Activated CD8-positive, alpha-beta memory T cell treated with anti-CD3 and anti-CD28 coated beads for 1 hour (primary cell): ENCODE measurements at regions not wholly inside any gene's neighbourhood (a gene's known extent, or its start where the extent isn't known, plus 50 kb on each side); places are given as distances from the start of the nearest gene placed in this dataset.

Experiments used
- DNase-seq, 2 donors: peaks; one replicate each; pipeline ENCODE4 v3.0.0-alpha.2; 2020; ENCODE audit warnings: low read depth in 1 of 2; ENCODE audit errors: extremely low read depth in 1 of 2

- DNase-seq = no peak
Observed at GRCh38 chr9:18136354-18136994, 337.5 kb upstream of the ADAMTSL1 start.

GRCh38 chr9:18137815-18138214 is 336.1 kb upstream of the ADAMTSL1 start:
- DNase-seq = no peak

DNA sequence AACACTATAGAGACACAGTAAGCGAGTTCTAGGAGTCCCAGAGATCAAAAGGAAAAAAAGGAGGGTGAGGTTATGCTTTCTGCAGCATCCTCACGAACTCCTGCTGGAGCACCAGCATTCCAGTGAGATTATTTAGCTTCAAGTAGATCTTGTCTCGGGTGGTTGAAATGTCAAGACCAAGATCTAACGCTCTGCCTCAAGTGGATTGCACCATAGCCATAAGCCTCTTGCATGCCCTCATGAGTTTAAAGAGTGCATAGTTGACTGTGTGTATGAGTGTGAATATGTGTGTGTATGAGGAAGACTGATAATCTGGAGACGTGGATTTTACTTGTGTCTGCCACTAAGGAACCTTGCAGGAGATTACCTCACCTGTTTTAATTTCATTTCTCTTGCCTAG is 335.3 kb upstream of the ADAMTSL1 start:
- no peak for DNase-seq

- no peak for DNase-seq
Observed at GRCh38 chr9:18141681-18142080, 332.3 kb upstream of the ADAMTSL1 start.

- DNase-seq = no peak
Observed at GRCh38 chr9:18143073-18143745, 330.7 kb upstream of the ADAMTSL1 start.

- DNase-seq = no peak
Observed at GRCh38 chr9:18146329-18146728, 327.6 kb upstream of the ADAMTSL1 start.

DNA sequence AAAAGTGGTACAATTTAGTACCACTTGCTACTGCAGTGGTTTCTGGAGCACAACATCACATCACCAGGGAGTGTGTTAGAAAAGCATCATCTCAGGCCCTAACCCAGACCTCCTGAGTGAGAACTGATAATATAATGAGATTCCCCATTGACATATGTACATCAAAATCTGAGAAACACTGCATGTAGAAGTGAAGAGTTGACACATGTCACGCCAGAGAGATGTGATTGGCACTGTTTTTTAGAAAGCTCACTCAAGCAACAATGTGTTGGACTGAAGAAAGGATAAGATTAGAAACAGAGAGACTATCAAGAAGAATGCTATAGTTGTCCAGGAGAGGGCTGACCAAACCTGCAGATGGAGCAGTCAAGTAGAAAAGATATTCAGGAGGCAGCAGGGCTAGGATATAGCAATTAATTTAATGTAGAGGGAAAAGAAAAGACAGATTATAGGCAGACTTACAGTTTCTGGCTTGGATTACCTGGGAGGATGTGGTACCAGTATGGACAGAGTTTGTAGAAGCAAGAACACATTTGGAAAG is 324.4 kb upstream of the ADAMTSL1 start:
- no peak for DNase-seq

- DNase-seq = no peak
Observed at GRCh38 chr9:18154661-18155060, 319.3 kb upstream of the ADAMTSL1 start.

DNA sequence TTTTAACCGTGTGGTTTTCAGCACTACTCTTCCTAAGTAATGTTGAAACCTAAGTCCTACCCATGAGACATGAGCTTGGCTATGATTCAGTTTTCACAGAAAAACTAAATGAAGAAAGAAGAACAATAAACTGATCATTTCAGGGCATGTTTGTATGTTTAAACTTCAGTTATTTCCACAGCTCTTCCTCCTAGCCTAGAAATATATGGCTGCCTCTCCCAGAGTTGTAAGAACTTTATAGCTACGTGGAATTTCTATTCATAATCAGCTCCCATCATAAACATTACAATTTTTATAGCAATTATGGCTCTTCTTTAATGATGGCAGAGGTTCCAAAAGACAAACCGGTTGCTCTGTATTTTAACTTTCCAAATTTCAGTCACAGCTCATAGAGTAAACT is 314.7 kb upstream of the ADAMTSL1 start:
- no peak for DNase-seq

DNA sequence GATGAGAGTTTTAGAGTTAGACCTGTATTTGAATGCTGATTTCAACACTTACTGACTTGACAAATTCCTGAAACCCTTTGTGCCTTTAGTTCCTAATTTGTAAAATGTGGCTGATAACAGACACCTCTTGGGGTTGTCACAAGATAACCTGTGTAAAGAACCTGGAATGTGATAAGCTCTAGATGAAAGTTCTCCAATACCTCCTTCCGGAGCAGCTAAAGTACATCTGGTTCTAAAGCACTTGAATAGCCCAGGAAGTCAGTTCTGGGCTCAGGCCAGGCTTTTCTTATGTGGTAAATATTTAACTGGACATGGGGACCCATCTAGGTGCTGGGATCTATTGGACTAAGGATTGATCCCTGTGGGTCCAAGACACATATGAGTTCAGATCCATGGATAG is 310.8 kb upstream of the ADAMTSL1 start:
- DNase-seq = no peak

DNA sequence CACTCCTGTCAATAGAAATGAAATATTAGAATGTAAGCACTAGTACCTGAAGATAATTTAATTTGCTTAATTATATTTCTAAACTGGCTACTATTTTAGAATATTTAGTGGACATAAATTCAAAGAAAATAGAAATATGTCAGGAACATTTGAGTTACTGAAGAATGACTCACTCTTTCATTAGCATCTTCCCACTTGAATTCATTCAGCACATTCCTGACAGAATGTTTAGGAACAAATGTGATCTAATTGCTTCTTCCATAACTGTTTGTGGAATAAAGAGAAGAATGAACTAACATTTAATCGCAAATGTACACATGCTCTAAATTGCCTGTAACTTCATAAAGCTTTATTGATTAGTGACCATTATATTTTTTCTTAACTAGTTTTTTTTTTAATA is 306.2 kb upstream of the ADAMTSL1 start:
- no peak for DNase-seq

DNA sequence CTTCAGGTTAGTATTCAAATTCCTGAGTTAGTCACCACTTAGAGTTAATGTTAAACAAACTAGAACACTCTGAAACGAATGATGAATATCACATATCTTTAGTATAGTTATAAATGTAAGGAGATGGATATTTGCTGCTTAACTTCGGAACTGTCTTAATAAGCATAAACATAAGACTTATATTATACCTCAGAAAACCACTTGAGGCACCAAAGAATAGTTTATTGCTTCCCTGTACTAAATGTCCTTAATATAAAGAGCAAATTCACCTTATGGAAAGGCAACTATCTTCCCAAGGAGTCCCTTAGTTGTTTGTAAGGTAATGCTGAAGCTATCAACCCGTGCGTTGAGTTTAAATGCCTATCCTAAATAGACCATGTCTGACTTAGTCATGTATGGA is 300.0 kb upstream of the ADAMTSL1 start:
- DNase-seq = no peak

DNA sequence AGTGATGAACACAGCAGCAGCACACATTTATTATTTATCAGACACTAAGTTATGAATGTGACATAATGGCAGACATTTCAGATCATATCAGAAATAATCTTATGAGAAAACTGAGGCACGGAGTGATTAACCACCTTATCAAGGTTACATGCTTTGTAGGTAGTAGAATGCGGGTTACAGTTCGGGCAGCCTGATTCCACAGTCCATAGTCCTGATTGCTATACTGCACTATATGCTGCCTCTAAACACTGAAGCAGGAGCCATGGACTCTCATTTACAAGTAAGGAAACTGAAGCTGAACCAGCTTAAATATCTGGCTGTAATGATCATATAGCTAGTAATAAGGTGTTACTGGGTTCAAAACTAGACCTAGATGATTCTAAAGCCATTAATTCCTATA is 291.3 kb upstream of the ADAMTSL1 start:
- DNase-seq = no peak

DNA sequence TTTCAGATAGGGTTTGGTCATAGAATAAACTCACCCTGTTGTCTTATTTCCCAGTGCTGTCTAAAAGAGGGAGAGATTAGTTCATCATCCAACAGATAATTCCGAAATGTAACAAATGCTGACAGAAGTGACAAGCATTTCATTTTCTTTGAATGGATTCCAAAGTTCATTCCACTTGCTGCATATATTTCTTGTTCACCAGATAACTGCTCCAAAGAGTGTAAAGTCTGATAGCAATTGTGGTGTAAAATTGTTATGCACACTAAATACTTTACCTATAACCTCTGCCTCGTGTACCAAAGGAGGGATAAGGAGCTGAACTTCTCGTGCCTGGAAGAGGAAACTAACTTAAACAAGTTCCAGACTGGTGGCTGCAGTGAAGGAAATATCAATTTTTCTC is 290.0 kb upstream of the ADAMTSL1 start:
- DNase-seq = no peak

- no peak for DNase-seq
Observed at GRCh38 chr9:18184401-18184800, 289.6 kb upstream of the ADAMTSL1 start.

- no peak for DNase-seq
Observed at GRCh38 chr9:18185196-18185595, 288.8 kb upstream of the ADAMTSL1 start.

DNA sequence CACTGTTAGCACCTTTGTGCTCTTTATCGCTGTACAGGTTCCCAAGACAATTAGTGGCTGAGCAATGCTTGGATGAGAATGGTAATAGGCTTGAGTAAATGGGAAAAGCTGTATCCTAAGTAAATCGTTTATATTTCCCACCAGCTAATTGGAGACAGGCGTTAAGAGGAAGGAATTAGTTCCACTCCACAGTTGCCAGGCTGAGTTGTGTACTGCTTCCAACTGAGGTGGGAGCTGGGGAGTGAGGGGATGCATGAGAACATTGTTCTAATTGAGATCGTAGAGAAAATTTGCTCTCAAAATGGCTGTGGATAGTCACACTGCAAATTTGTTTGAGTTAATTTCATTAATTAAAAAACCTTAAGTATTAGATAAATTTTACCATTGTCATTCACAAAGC is 285.0 kb upstream of the ADAMTSL1 start:
- no peak for DNase-seq

GRCh38 chr9:18189871-18190670 is 283.9 kb upstream of the ADAMTSL1 start:
- DNase-seq = no peak

- DNase-seq = no peak
Observed at GRCh38 chr9:18190671-18191374, 283.1 kb upstream of the ADAMTSL1 start.

DNA sequence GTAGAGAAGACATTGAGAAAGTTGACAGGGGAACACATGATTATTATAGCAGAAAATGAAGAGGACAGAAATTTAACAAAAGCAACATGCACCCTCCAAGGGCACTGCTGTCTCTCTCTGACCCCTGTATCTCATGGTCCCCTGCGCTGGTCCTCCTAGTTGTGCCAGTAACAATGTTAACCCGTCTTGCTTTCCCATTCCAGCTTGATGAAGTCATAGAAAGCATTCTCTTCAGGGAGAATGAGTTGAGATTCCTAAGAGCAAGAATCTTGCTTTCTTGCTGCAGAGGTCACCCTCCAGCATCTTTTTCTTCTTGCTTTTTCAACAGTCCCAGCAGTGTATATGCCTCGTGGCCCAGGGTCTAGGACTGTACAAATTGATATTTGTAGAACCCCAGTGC is 279.6 kb upstream of the ADAMTSL1 start:
- no peak for DNase-seq

GRCh38 chr9:18195223-18195622 is 278.7 kb upstream of the ADAMTSL1 start:
- no peak for DNase-seq
